Mesodermal cell (in vitro differentiated cells): ENCODE measurements at regions not wholly inside any gene's neighbourhood (a gene's known extent, or its start where the extent isn't known, plus 50 kb on each side); places are given as distances from the start of the nearest gene placed in this dataset.

Source experiments
- H3K27ac ChIP-seq: 2 replicates; pipeline ENCODE4 v1.7.0; 2013; ENCODE audit warnings: mild to moderate bottlenecking, low read depth, low read length, moderate library complexity; ENCODE audit not compliant: severe bottlenecking
- H3K36me3 ChIP-seq: 2 replicates; pipeline ENCODE4 v1.7.1; 2013; ENCODE audit warnings: mild to moderate bottlenecking, low read length, moderate library complexity; ENCODE audit not compliant: control insufficient read depth, insufficient read depth
- H3K4me1 ChIP-seq: one replicate; pipeline ENCODE4 v1.7.1; 2013; ENCODE audit warnings: mild to moderate bottlenecking, low read length; ENCODE audit not compliant: insufficient read depth, control insufficient read depth, poor library complexity, severe bottlenecking
- H3K4me3 ChIP-seq: 2 replicates; pipeline ENCODE4 v1.7.0; 2013; ENCODE audit warnings: low read length, control low read depth, mild to moderate bottlenecking; ENCODE audit not compliant: insufficient read depth, poor library complexity, severe bottlenecking; ENCODE audit errors: extremely low read depth
- H3K9me3 ChIP-seq: 2 replicates; pipeline ENCODE4 v1.7.1; 2013; ENCODE audit warnings: mild to moderate bottlenecking, low read length, moderate library complexity; ENCODE audit not compliant: control insufficient read depth
- WGBS, 2 experiments: methylation state at CpG; one replicate each; pipeline ENCODE4 v1.1.5; 2013; ENCODE audit warnings: missing lambda C conversion rate in 2 of 2; ENCODE audit not compliant: insufficient coverage in 2 of 2; 5-methylcytosine and 5-hydroxymethylcytosine counted together

DNA sequence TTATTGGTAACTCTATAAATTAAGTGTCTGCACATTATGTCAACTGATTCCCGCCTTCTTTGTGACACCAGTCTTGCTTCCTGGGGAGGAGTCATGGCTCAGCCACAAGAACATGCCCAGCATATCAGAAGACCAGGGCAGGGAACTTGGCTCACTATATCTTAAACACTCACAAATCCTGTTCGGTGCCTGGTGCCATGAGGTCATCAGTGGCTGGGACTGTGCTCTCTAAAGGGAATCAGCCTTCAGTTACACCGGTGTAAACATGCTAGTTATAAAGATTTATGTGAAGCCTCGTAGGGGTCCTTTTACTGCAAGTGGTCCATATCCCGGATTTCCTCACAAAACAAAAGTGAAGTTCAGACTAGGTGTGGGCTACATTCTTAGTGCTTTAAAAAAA is 73.1 kb upstream of the ZNF521 start:
- Histone ChIP-seq H3K4me3 (no peak overlapping the region), H3K4me1 (peaks cover 5% of the 10 kb centered on the region), H3K36me3 (no peaks in the 10 kb centered on the region), H3K9me3 (peaks cover 8% of the 10 kb centered on the region), H3K27ac (no peak overlapping the region)
- WGBS, 2 experiments = 86 to 95% methylated on average over 1 to 4 of the region's 5 CpGs

DNA sequence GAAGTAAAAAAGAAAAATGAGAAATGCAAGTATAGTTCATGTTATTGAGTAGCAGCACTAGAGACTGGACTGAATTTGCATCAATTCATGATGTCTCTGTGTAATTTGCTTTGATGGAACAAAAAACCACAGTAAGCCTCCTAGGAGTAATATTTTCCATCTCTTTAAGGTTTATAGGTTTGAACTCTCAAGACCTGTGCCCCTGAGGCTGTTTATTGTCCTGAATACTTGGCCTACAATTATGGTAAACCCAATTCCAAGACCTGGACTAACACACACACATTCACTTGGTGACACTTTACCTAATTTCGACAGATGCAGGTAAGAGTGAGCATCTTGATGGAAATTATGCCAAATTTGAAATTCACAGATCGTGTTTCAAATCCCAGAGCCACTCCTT is 71.8 kb upstream of the ZNF521 start:
- Histone ChIP-seq H3K4me1 (peaks cover 5% of the 10 kb centered on the region), H3K4me3 (no peak overlapping the region), H3K27ac (no peak overlapping the region), H3K36me3 (no peaks in the 10 kb centered on the region), H3K9me3 (peaks cover 8% of the 10 kb centered on the region)
- WGBS, 2 experiments = 93% methylated on average over 2 of the region's 2 CpGs; no CpG with 5 or more reads in 1 of the 2 experiments

GRCh38 chr18:25423267-25423666 is 71.3 kb upstream of the ZNF521 start:
- WGBS, 2 experiments = 85 to 86% methylated on average over 1 to 2 of the region's 2 CpGs
- Histone ChIP-seq H3K36me3 (no peaks in the 10 kb centered on the region), H3K9me3 (peaks cover 8% of the 10 kb centered on the region), H3K4me3 (no peak overlapping the region), H3K27ac (no peak overlapping the region), H3K4me1 (peaks cover 5% of the 10 kb centered on the region)

DNA sequence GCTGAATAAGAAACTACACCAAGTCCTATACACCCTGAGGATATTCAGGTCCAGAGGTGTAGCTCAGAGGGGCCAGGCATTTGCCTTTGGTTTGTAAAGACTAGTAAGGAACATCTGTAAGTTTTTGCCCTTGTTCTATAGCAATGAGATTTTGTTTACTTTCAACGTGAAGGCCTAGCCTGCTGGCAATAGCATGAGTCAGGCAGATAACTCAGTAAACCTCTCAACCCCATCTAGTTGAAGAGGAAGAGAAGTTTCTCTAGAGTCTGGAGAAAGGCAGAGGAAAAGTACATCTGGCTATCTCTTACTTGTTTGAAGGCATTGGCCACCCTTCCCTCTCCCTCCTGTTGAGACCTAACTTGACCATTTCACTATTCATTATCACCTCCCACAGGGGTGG is 70.3 kb upstream of the ZNF521 start:
- H3K27ac ChIP-seq = no peak overlapping the region
- H3K4me3 ChIP-seq = no peak overlapping the region
- peaks cover 5% of the 10 kb centered on the region for H3K4me1 ChIP-seq
- peaks cover 6% of the 10 kb centered on the region for H3K9me3 ChIP-seq
- H3K36me3 ChIP-seq = no peaks in the 10 kb centered on the region
- no CpG with 5 or more reads among the region's 1 CpG for WGBS, 2 experiments

DNA sequence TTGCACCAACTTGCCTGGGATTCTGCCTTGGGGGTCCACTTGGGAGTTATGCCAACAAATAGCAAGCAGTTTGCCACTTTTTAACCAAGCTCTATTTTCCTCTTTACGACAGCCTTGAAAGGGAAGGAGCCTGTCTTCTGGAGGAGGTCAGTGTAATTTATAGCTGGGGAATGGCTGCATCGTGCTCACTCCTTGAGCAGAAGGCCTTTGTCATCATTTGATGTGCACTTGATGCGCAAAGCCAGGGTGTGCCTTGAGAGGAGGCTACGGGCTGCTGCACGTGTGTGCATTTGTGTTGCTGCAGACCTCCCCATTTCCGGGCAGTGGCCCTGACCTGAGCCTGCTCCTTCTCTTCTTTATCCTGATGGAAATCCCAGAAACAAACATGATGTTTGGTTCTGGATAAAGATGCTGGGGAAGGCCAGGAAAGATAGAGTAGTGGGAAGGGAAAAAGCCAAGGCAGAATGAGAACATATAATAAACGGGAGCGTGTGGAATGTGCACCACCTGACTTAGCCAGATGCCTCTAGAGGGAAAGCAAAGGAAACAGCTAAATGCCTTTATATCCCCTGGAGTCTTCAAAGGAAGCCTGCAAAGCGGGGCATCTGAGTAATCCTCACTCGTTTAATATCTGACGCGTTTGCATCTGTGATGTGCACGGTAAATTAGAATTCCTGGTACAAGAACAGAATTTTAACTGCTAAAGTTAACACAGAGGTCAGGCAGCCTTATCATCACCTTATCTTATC is 68.3 kb upstream of the ZNF521 start:
- H3K27ac ChIP-seq = no peak overlapping the region

DNA sequence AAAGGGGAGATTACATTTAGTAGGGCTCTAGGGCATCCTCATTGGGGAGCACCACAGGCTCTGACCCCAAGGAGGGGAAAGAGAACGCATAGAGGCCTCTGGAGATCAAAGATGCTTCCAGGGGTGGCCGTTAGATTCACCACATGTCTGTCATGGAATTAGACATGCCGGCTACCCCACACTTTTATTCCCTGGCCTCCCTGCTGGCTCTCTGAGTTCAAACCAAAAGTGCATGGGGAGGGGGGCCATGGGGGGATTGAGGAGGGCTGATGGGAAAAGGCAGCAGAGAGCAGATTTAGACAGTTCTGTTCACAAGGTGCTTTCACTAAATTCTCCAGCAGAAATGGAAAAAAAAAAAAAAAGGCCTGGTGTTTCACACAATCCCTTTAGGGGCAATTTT is 64.4 kb upstream of the ZNF521 start:
- H3K27ac ChIP-seq = no peak overlapping the region
- WGBS, 2 experiments = 40% methylated on average over 1 of the region's 3 CpGs; no CpG with 5 or more reads in 1 of the 2 experiments
- no peaks in the 10 kb centered on the region for H3K36me3 ChIP-seq
- H3K9me3 ChIP-seq = no peaks in the 10 kb centered on the region
- no peak overlapping the region for H3K4me3 ChIP-seq
- no peaks in the 10 kb centered on the region for H3K4me1 ChIP-seq

More for the DNA sequence above, 68.3 kb upstream of the ZNF521 start:
- Histone ChIP-seq H3K4me1 (peaks cover 5% of the 10 kb centered on the region), H3K4me3 (no peak overlapping the region), H3K9me3 (no peaks in the 10 kb centered on the region), H3K36me3 (no peaks in the 10 kb centered on the region)
- WGBS, 2 experiments = 79 to 88% methylated on average over 6 to 11 of the region's 13 CpGs

- Histone ChIP-seq H3K36me3 (no peaks in the 10 kb centered on the region), H3K27ac (no peak overlapping the region), H3K4me3 (no peak overlapping the region), H3K9me3 (no peaks in the 10 kb centered on the region), H3K4me1 (no peaks in the 10 kb centered on the region)
- no CpG with 5 or more reads among the region's 2 CpGs for WGBS, 2 experiments
These were observed 58.0 kb upstream of the ZNF521 start for GRCh38 chr18:25409971-25410370.

GRCh38 chr18:25408293-25408692 is 56.3 kb upstream of the ZNF521 start:
- 92 to 100% methylated on average over 3 of the region's 4 CpGs for WGBS, 2 experiments
- H3K4me1 ChIP-seq = no peaks in the 10 kb centered on the region
- no peak overlapping the region for H3K4me3 ChIP-seq
- H3K9me3 ChIP-seq = no peaks in the 10 kb centered on the region
- H3K27ac ChIP-seq = no peak overlapping the region
- no peaks in the 10 kb centered on the region for H3K36me3 ChIP-seq
